Liver (tissue), 8 donors: ENCODE measurements at regions not wholly inside any gene's neighbourhood (a gene's known extent, or its start where the extent isn't known, plus 50 kb on each side); places are given as distances from the start of the nearest gene placed in this dataset.

Experiments used
- DNase-seq: peaks from one replicate; pipeline ENCODE4 v3.0.0-alpha.2; 2017; ENCODE audit warnings: low spot score
- H3K27ac ChIP-seq, 2 donors: one replicate each; pipeline ENCODE4 v1.7.0; 2013; ENCODE audit warnings: inconsistent platforms in 2 of 2, low read length in 2 of 2, control low read depth in 1 of 2, low read depth in 1 of 2, mild to moderate bottlenecking in 1 of 2
- H3K27me3 ChIP-seq, 4 donors: one replicate each; pipeline versions ENCODE4 v1.6.1 to v1.7.0; 2013; ENCODE audit warnings: low read length in 3 of 4, inconsistent platforms in 1 of 4, mild to moderate bottlenecking in 1 of 4, moderate library complexity in 1 of 4; ENCODE audit not compliant: control insufficient read depth in 4 of 4, insufficient read depth in 4 of 4
- H3K36me3 ChIP-seq, 4 donors: one replicate each; pipeline versions ENCODE4 v1.6.1 to v1.7.0; 2013; ENCODE audit warnings: low read length in 3 of 4, mild to moderate bottlenecking in 3 of 4, low read depth in 1 of 4, moderate library complexity in 1 of 4; ENCODE audit not compliant: control insufficient read depth in 4 of 4, insufficient read depth in 3 of 4
- H3K4me1 ChIP-seq, 4 donors: one replicate each; pipeline versions ENCODE4 v1.6.1 to v1.7.0; 2013; ENCODE audit warnings: low read length in 3 of 4, mild to moderate bottlenecking in 3 of 4, moderate library complexity in 1 of 4; ENCODE audit not compliant: control insufficient read depth in 4 of 4, insufficient read depth in 4 of 4
- H3K4me3 ChIP-seq, 3 donors: one replicate each; pipeline versions ENCODE4 v1.6.1 to v1.7.0; 2013; ENCODE audit warnings: low read length in 3 of 3, control low read depth in 1 of 3, low read depth in 1 of 3, mild to moderate bottlenecking in 1 of 3
- H3K9ac ChIP-seq, 2 donors: one replicate each; pipeline ENCODE4 v1.7.0; 2013; ENCODE audit warnings: low read length in 2 of 2, mild to moderate bottlenecking in 2 of 2, moderate library complexity in 2 of 2, control low read depth in 1 of 2, low read depth in 1 of 2
- H3K9me3 ChIP-seq, 4 donors: one replicate each; pipeline versions ENCODE4 v1.6.1 to v1.7.0; 2013; ENCODE audit warnings: low read length in 3 of 4; ENCODE audit not compliant: control insufficient read depth in 4 of 4
- EGR1 ChIP-seq, 2 donors: IDR thresholded peaks; 2 replicates each; pipeline ENCODE4 v1.6.1; 2016 to 2018; ENCODE audit warnings: antibody characterized with exemption in 2 of 2, low read depth in 2 of 2
- FOXA1 ChIP-seq: IDR thresholded peaks from 2 replicates; pipeline ENCODE4 v1.6.1; 2016; ENCODE audit warnings: antibody characterized with exemption
- FOXA2 ChIP-seq: IDR thresholded peaks from 2 replicates; pipeline ENCODE4 v1.6.1; 2016; ENCODE audit warnings: antibody characterized with exemption
- GABPA ChIP-seq, 2 donors: IDR thresholded peaks in 1 of 2; conservative IDR thresholded peaks in 1 of 2; 2 replicates each; pipeline ENCODE4 v1.6.1; 2016; ENCODE audit warnings: antibody characterized with exemption in 2 of 2, mild to moderate bottlenecking in 1 of 2, moderate library complexity in 1 of 2
- HNF4A ChIP-seq, 2 donors: conservative IDR thresholded peaks; 2 replicates each; pipeline ENCODE4 v1.6.1; 2016; ENCODE audit warnings: antibody characterized with exemption in 2 of 2, mild to moderate bottlenecking in 2 of 2
- HNF4G ChIP-seq: IDR thresholded peaks from 2 replicates; pipeline ENCODE4 v1.6.1; 2016; ENCODE audit warnings: antibody characterized with exemption
- JUND ChIP-seq, 2 donors: IDR thresholded peaks; 2 replicates each; pipeline ENCODE4 v1.6.1; 2016; ENCODE audit warnings: antibody characterized with exemption in 2 of 2
- NR2F2 ChIP-seq: IDR thresholded peaks from 2 replicates; pipeline ENCODE4 v1.6.1; 2016; ENCODE audit warnings: antibody characterized with exemption
- RAD21 ChIP-seq, 2 donors: IDR thresholded peaks; 2 replicates each; pipeline ENCODE4 v1.6.1; 2016; ENCODE audit warnings: antibody characterized with exemption in 2 of 2, mild to moderate bottlenecking in 2 of 2
- RXRA ChIP-seq, 2 donors: IDR thresholded peaks; 2 replicates each; pipeline ENCODE4 v1.6.1; 2017 to 2018; ENCODE audit warnings: antibody characterized with exemption in 2 of 2, mild to moderate bottlenecking in 1 of 2
- SP1 ChIP-seq: IDR thresholded peaks from 2 replicates; pipeline ENCODE4 v1.6.1; 2018; ENCODE audit warnings: antibody characterized with exemption, mild to moderate bottlenecking
- TAF1 ChIP-seq: conservative IDR thresholded peaks from 2 replicates; pipeline ENCODE4 v1.6.1; 2016; ENCODE audit warnings: antibody characterized with exemption, mild to moderate bottlenecking
- YY1 ChIP-seq: IDR thresholded peaks from 2 replicates; pipeline ENCODE4 v1.6.1; 2016; ENCODE audit warnings: antibody characterized with exemption, mild to moderate bottlenecking
- whole genome bisulfite sequencing: extraction: QIAGEN DNeasy Blood & Tissue Kit; methylation state at CpG from one replicate; pipeline ENCODE4 v1.1.7; 2013; 5-methylcytosine and 5-hydroxymethylcytosine counted together
- TF ChIP-seq, protein P1 (sequence below): fragments of 150-350 bp; IDR thresholded peaks from 2 replicates; pipeline ENCODE4 v1.5.1; 2017; ENCODE audit warnings: improper control_type of control experiment, low read depth, low read length; ENCODE audit not compliant: missing input control
- TF ChIP-seq, protein P2 (sequence below): IDR thresholded peaks from 2 replicates; pipeline ENCODE4 v1.6.1; 2016; ENCODE audit warnings: antibody characterized with exemption
- TF ChIP-seq, protein P3 (sequence below): IDR thresholded peaks from 2 replicates; pipeline ENCODE4 v1.6.1; 2016; ENCODE audit warnings: antibody characterized with exemption
- TF ChIP-seq, protein P4 (sequence below): IDR thresholded peaks from 2 replicates; pipeline ENCODE4 v1.6.1; 2016; ENCODE audit warnings: antibody characterized with exemption, mild to moderate bottlenecking
- TF ChIP-seq, protein P5 (sequence below): IDR thresholded peaks from 2 replicates; pipeline ENCODE4 v1.6.1; 2016; ENCODE audit warnings: antibody characterized with exemption
- donor health status: healthy.
- donor health status: healthy.
- donor health status: healthy.
- donor health status: healthy.
- donor health status: healthy.

DNA sequence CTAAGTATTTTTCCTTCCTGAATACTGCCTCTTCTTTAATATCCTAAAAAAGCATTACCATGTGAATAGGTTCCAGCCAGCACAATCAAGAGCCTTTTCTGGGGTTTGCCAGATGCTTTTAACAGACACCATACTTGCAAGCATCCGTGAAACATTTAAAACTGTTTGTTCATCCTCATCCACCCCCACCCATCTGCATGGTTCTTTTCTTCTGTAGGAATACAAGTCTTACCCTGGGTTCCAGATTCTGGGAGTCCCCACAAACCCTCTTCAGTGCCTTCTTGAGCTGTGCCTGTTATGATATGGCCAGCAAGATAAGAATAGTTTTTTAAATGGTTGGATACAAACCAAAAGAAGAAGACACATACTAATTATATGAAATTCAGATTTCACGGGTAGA lies 354.9 kb upstream of the PLXNA2 start:
- no peaks in the 10 kb centered on the region for H3K9me3 ChIP-seq
- DNase-seq: no peak
- no peaks in the 10 kb centered on the region for H3K27me3 ChIP-seq
- no peak overlapping the region for H3K9ac ChIP-seq
- no peak overlapping the region for H3K27ac ChIP-seq
- no peaks in the 10 kb centered on the region for H3K4me1 ChIP-seq
- H3K4me3 ChIP-seq: no peak overlapping the region
- 86% methylated on average over 2 of the region's 2 CpGs for WGBS
- no peaks in the 10 kb centered on the region for H3K36me3 ChIP-seq
- TF ChIP-seq RAD21 (IDR thresholded peaks at IDR 0.05): no peak
- TF ChIP-seq EGR1 (IDR thresholded peaks at IDR 0.05; ENCODE audit: low read depth in 2 of 2): no peak
- no peak for TF ChIP-seq FOXA2
- TF ChIP-seq HNF4G: no peak
- TF ChIP-seq, protein P1, sequence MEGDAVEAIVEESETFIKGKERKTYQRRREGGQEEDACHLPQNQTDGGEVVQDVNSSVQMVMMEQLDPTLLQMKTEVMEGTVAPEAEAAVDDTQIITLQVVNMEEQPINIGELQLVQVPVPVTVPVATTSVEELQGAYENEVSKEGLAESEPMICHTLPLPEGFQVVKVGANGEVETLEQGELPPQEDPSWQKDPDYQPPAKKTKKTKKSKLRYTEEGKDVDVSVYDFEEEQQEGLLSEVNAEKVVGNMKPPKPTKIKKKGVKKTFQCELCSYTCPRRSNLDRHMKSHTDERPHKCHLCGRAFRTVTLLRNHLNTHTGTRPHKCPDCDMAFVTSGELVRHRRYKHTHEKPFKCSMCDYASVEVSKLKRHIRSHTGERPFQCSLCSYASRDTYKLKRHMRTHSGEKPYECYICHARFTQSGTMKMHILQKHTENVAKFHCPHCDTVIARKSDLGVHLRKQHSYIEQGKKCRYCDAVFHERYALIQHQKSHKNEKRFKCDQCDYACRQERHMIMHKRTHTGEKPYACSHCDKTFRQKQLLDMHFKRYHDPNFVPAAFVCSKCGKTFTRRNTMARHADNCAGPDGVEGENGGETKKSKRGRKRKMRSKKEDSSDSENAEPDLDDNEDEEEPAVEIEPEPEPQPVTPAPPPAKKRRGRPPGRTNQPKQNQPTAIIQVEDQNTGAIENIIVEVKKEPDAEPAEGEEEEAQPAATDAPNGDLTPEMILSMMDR: no peak
- TF ChIP-seq, protein P2, sequence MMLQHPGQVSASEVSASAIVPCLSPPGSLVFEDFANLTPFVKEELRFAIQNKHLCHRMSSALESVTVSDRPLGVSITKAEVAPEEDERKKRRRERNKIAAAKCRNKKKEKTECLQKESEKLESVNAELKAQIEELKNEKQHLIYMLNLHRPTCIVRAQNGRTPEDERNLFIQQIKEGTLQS: no peak
- no peak for TF ChIP-seq HNF4A (conservative IDR thresholded peaks at IDR 0.05)
- no peak for TF ChIP-seq YY1

DNA sequence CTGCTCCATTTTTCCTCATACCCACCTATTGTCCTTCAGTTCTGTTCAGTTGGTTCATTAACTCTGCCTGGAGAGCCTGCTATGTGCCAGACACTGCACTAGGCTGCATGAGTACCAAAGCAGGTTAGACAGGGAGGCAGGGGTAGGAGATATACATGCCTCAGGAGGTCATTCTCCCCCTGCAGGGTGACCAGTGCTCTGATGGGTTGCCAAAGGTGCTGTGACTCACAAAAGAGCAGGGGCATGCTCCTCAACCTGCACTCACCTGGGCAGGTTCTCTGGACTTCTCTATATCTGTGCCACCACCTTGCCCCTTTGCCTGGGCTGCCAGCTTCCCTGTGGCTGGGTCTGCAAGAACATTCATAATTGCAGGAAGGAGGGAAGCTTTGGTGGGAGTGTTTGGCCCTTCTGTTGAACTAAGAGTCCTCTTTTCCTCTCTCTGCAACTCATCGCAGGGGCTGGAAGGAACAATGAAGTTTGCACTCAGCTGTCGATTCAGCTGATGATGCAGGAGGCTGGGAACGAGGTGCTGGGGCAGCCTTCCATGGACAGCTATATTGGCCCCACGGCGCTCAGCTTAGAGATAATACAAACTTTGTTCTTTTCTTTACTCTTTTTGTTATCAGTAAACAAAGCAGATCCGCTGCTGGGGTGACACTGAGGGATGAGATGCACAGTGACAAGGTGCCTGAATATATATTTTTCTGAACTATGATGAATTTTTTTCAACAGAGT lies 356.4 kb upstream of the PLXNA2 start:
- no peak overlapping the region for H3K27ac ChIP-seq
- TF ChIP-seq, protein P3, sequence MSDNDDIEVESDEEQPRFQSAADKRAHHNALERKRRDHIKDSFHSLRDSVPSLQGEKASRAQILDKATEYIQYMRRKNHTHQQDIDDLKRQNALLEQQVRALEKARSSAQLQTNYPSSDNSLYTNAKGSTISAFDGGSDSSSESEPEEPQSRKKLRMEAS: no peak
- TF ChIP-seq RXRA (IDR thresholded peaks at IDR 0.05) (no peak), JUND (IDR thresholded peaks at IDR 0.05) (no peak), NR2F2 (no peak), FOXA1 (no peak), FOXA2 (no peak), HNF4G (no peak), RAD21 (IDR thresholded peaks at IDR 0.05) (no peak), SP1 (no peak), GABPA (IDR thresholded peaks at IDR 0.05 in 1 of 2, conservative IDR thresholded peaks at IDR 0.05 in 1 of 2) (no peak), EGR1 (IDR thresholded peaks at IDR 0.05; ENCODE audit: low read depth in 2 of 2) (no peak), TAF1 (no peak), YY1 (no peak), HNF4A (conservative IDR thresholded peaks at IDR 0.05) (no peak)
- TF ChIP-seq, protein P1: no peak
- TF ChIP-seq, protein P2: no peak
- TF ChIP-seq, protein P4, sequence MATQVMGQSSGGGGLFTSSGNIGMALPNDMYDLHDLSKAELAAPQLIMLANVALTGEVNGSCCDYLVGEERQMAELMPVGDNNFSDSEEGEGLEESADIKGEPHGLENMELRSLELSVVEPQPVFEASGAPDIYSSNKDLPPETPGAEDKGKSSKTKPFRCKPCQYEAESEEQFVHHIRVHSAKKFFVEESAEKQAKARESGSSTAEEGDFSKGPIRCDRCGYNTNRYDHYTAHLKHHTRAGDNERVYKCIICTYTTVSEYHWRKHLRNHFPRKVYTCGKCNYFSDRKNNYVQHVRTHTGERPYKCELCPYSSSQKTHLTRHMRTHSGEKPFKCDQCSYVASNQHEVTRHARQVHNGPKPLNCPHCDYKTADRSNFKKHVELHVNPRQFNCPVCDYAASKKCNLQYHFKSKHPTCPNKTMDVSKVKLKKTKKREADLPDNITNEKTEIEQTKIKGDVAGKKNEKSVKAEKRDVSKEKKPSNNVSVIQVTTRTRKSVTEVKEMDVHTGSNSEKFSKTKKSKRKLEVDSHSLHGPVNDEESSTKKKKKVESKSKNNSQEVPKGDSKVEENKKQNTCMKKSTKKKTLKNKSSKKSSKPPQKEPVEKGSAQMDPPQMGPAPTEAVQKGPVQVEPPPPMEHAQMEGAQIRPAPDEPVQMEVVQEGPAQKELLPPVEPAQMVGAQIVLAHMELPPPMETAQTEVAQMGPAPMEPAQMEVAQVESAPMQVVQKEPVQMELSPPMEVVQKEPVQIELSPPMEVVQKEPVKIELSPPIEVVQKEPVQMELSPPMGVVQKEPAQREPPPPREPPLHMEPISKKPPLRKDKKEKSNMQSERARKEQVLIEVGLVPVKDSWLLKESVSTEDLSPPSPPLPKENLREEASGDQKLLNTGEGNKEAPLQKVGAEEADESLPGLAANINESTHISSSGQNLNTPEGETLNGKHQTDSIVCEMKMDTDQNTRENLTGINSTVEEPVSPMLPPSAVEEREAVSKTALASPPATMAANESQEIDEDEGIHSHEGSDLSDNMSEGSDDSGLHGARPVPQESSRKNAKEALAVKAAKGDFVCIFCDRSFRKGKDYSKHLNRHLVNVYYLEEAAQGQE: no peak
- TF ChIP-seq, protein P5, sequence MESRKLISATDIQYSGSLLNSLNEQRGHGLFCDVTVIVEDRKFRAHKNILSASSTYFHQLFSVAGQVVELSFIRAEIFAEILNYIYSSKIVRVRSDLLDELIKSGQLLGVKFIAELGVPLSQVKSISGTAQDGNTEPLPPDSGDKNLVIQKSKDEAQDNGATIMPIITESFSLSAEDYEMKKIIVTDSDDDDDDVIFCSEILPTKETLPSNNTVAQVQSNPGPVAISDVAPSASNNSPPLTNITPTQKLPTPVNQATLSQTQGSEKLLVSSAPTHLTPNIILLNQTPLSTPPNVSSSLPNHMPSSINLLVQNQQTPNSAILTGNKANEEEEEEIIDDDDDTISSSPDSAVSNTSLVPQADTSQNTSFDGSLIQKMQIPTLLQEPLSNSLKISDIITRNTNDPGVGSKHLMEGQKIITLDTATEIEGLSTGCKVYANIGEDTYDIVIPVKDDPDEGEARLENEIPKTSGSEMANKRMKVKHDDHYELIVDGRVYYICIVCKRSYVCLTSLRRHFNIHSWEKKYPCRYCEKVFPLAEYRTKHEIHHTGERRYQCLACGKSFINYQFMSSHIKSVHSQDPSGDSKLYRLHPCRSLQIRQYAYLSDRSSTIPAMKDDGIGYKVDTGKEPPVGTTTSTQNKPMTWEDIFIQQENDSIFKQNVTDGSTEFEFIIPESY: no peak
- no peaks in the 10 kb centered on the region for H3K4me1 ChIP-seq
- no peaks in the 10 kb centered on the region for H3K9me3 ChIP-seq
- DNase-seq: no peak
- no peaks in the 10 kb centered on the region for H3K27me3 ChIP-seq
- no peak overlapping the region for H3K4me3 ChIP-seq
- H3K36me3 ChIP-seq: no peaks in the 10 kb centered on the region
- no peak overlapping the region for H3K9ac ChIP-seq
- WGBS: 60% methylated on average over 6 of the region's 6 CpGs
